Right atrium auricular region (tissue), 2 donors: ENCODE measurements at regions not wholly inside any gene's neighbourhood (a gene's known extent, or its start where the extent isn't known, plus 50 kb on each side); places are given as distances from the start of the nearest gene placed in this dataset.

Experiments used
- DNase-seq: peaks from one replicate; pipeline ENCODE4 v3.0.0-alpha.2; 2019; ENCODE audit warnings: low spot score
- H3K27ac ChIP-seq, 2 donors: fragments of 200-600 bp; sonication (generic); 1 replicate in 1 of 2; 2 replicates in 1 of 2; pipeline ENCODE4 v1.5.1; 2016 to 2019
- H3K27me3 ChIP-seq, 2 donors: fragments of 200-600 bp; sonication (generic); one replicate each; pipeline versions ENCODE4 v1.5.1 to v1.6.0; 2017 to 2019
- H3K36me3 ChIP-seq: fragments of 200-600 bp; sonication (generic); one replicate; pipeline ENCODE4 v1.5.1; 2016
- H3K4me1 ChIP-seq, 2 donors: fragments of 200-600 bp; sonication (generic); one replicate each; pipeline versions ENCODE4 v1.5.1 to v1.6.0; 2017 to 2019
- H3K4me3 ChIP-seq, 2 donors: fragments of 200-600 bp; sonication (generic); 1 replicate in 1 of 2; 2 replicates in 1 of 2; pipeline ENCODE4 v1.5.1; 2017 to 2019; ENCODE audit warnings: mild to moderate bottlenecking in 1 of 2, moderate library complexity in 1 of 2
- H3K9me3 ChIP-seq, 2 donors: fragments of 200-600 bp; sonication (generic); one replicate each; pipeline ENCODE4 v1.5.1; 2019
- TF ChIP-seq, protein P1 (sequence below), 2 donors: fragments of 200-600 bp; sonication (generic); IDR thresholded peaks; one replicate each; pipeline ENCODE4 v1.5.1; 2019; ENCODE audit warnings: antibody characterized with exemption in 2 of 2

DNA sequence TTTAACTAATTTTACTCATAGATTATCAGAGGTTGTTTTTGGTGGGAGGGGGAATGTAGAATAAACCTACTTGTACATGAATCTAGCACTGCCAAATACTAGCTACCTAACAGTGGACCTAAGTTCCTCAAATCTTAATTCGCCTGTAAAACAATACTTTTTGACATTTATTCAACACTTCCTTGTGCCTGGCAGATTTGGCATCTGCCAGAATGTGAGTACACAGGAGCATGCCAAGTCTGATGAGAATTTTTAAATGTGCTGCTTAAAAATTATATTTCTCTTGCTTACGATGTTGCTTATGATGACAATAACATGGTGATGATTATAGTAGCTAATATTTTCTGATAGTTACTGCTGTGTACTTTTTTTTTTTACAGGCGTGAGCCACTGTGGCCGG is 240.2 kb upstream of the STARD13 start:
- no peak for DNase-seq
- no peak overlapping the region for H3K4me3 ChIP-seq
- TF ChIP-seq, protein P1, sequence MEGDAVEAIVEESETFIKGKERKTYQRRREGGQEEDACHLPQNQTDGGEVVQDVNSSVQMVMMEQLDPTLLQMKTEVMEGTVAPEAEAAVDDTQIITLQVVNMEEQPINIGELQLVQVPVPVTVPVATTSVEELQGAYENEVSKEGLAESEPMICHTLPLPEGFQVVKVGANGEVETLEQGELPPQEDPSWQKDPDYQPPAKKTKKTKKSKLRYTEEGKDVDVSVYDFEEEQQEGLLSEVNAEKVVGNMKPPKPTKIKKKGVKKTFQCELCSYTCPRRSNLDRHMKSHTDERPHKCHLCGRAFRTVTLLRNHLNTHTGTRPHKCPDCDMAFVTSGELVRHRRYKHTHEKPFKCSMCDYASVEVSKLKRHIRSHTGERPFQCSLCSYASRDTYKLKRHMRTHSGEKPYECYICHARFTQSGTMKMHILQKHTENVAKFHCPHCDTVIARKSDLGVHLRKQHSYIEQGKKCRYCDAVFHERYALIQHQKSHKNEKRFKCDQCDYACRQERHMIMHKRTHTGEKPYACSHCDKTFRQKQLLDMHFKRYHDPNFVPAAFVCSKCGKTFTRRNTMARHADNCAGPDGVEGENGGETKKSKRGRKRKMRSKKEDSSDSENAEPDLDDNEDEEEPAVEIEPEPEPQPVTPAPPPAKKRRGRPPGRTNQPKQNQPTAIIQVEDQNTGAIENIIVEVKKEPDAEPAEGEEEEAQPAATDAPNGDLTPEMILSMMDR (IDR thresholded peaks at IDR 0.05), result no peak
- no peaks in the 10 kb centered on the region for H3K27me3 ChIP-seq
- no peaks in the 10 kb centered on the region for H3K9me3 ChIP-seq
- no peaks in the 10 kb centered on the region for H3K36me3 ChIP-seq
- no peak overlapping the region for H3K27ac ChIP-seq
- H3K4me1 ChIP-seq, result peaks cover 0 to 10% of the 10 kb centered on the region in 2 donors

DNA sequence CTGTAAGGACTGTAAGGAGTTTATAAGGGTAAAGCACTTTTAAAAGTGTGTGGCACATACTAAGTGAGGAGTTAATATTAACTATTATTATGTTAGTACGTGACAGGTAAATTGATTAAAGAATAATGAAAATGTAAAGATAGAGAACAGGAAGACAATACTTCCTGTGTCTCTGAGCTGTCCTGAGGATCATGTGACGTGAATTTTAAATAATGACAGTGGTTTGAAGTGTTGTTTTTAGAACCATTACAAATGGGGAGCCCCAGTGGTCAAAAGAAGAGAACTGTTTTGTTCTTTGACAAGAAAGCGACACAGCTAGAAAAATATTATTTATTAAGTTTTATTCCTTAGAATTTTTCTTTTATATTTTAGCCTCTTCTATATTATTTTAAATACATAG is 241.2 kb upstream of the STARD13 start:
- Histone ChIP-seq H3K4me3 (no peak overlapping the region), H3K27me3 (no peaks in the 10 kb centered on the region), H3K36me3 (no peaks in the 10 kb centered on the region), H3K9me3 (no peaks in the 10 kb centered on the region), H3K4me1 (peaks cover 0 to 10% of the 10 kb centered on the region in 2 donors), H3K27ac (no peak overlapping the region)
- TF ChIP-seq, protein P1 (IDR thresholded peaks at IDR 0.05), result no peak
- no peak for DNase-seq

DNA sequence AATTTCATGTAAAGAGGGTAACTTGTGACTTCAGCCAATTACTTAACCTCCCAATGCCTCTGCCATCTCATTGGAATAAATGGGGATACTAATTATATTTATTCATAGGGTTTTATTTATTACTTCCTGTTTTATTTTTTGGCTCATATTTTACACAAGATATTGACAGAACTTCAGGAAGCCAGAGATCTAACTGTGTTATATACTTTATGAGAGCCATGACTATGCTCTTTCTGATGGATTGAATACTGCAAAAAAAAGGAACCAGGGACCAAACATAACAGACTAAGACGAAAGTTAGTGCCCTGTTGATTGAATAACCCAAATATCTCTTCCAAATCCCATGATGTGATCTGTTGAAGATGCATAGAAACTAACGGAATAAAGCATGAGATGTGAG is 243.3 kb upstream of the STARD13 start:
- DNase-seq, result no peak
- no peaks in the 10 kb centered on the region for H3K9me3 ChIP-seq
- H3K36me3 ChIP-seq, result no peaks in the 10 kb centered on the region
- no peak overlapping the region for H3K27ac ChIP-seq
- peaks cover 0 to 8% of the 10 kb centered on the region in 2 donors for H3K4me1 ChIP-seq
- H3K4me3 ChIP-seq, result no peak overlapping the region
- TF ChIP-seq, protein P1 (IDR thresholded peaks at IDR 0.05), result no peak
- no peaks in the 10 kb centered on the region for H3K27me3 ChIP-seq

DNA sequence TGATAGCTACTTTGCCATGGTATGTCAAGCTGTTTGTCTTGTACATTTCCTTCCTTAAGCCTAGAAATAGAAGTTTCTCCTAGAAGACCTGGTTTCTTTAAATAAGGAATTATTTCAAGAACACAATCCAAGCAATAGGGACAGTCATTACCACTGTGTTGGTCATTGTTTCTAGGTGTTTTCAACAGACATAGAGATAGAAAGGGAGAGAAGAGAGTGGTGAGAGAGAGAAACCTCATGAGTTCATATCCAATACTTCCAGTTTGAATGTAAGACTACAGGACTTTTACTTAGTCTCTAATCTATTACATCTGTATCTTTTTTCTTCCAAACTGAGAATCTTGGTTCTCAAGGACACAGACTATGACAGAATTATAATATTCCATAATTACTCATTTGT is 245.9 kb upstream of the STARD13 start:
- Histone ChIP-seq H3K4me1 (no peaks in the 10 kb centered on the region), H3K36me3 (no peaks in the 10 kb centered on the region), H3K27ac (no peak overlapping the region), H3K9me3 (no peaks in the 10 kb centered on the region), H3K27me3 (no peaks in the 10 kb centered on the region), H3K4me3 (no peak overlapping the region)
- TF ChIP-seq, protein P1 (IDR thresholded peaks at IDR 0.05), result no peak
- DNase-seq, result no peak

DNA sequence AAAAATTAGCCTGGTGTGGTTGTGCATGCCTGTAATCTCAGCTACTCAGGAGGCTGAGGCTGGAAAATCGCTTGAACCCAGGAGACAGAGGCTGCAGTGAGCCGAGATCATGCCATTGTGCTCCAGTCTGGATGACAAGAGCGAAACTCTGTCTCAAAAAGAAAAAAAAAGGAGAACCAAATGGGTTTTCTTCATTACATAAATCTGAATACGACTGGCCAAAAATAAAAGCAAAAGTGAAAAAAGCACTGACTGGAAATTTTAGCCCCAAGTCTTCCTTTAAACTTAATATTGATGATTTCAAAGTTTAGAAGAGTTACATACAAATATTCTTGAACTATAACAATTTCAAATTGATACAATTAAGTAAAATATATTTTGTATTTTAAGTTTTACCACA is 249.5 kb upstream of the STARD13 start:
- Histone ChIP-seq H3K9me3 (no peaks in the 10 kb centered on the region), H3K4me1 (peaks cover 0 to 6% of the 10 kb centered on the region in 2 donors), H3K27ac (no peak overlapping the region), H3K36me3 (no peaks in the 10 kb centered on the region), H3K4me3 (no peak overlapping the region), H3K27me3 (no peaks in the 10 kb centered on the region)
- TF ChIP-seq, protein P1 (IDR thresholded peaks at IDR 0.05), result no peak
- DNase-seq, result no peak

DNA sequence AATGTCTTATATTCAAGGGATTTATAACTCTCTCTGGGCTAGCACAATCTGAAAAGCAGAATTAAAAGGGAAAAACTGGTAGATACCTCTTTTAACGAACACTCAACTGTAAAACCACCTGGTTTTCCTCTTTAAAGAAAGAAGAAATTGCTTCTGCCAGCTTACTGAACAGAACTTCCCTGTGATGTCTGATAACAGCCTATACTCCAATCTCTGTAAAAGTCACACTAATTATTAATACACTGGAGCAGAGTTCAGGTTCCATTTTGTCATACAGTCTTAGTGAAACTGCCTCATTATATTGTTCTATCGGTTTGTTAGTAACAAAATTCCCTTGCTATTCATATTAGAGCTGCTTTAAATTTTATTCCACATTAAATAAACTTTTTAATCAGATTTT is 251.0 kb upstream of the STARD13 start:
- no peak overlapping the region for H3K27ac ChIP-seq
- H3K9me3 ChIP-seq, result no peaks in the 10 kb centered on the region
- no peaks in the 10 kb centered on the region for H3K27me3 ChIP-seq
- H3K4me3 ChIP-seq, result no peak overlapping the region
- peaks cover 0 to 19% of the 10 kb centered on the region in 2 donors for H3K4me1 ChIP-seq
- no peaks in the 10 kb centered on the region for H3K36me3 ChIP-seq
- DNase-seq, result no peak
- TF ChIP-seq, protein P1 (IDR thresholded peaks at IDR 0.05), result no peak
